Mesenchymal stem cell (in vitro differentiated cells and primary cell): ENCODE measurements at regions not wholly inside any gene's neighbourhood (a gene's known extent, or its start where the extent isn't known, plus 50 kb on each side); places are given as distances from the start of the nearest gene placed in this dataset.

ENCODE experiments used
- DNase-seq: peaks from one replicate; pipeline ENCODE4 v3.0.0-alpha.2; 2013
- H2AFZ ChIP-seq: one replicate; pipeline ENCODE4 v1.6.1; 2013; ENCODE audit warnings: low read depth, mild to moderate bottlenecking, control low read depth, inconsistent platforms, low read length, moderate library complexity
- H2AK5ac ChIP-seq: 2 replicates; pipeline ENCODE4 v1.6.1; 2013; ENCODE audit warnings: low read length, moderate library complexity, mild to moderate bottlenecking, inconsistent platforms; ENCODE audit not compliant: severe bottlenecking
- H2BK120ac ChIP-seq: one replicate; pipeline ENCODE4 v1.6.1; 2013; ENCODE audit warnings: low read depth, mild to moderate bottlenecking, inconsistent platforms, low read length, moderate library complexity
- H2BK12ac ChIP-seq, 2 experiments: one replicate each; pipeline ENCODE4 v1.6.1; 2013; ENCODE audit warnings: inconsistent platforms in 2 of 2, low read length in 2 of 2, mild to moderate bottlenecking in 2 of 2, moderate library complexity in 2 of 2, control low read depth in 1 of 2
- H2BK15ac ChIP-seq: one replicate; pipeline ENCODE4 v1.6.1; 2013; ENCODE audit warnings: mild to moderate bottlenecking, low read depth, inconsistent platforms; ENCODE audit not compliant: poor library complexity, severe bottlenecking
- H2BK5ac ChIP-seq: 2 replicates; pipeline ENCODE4 v1.6.1; 2013; ENCODE audit warnings: low read depth, mild to moderate bottlenecking, low read length, control low read depth, inconsistent platforms; ENCODE audit not compliant: poor library complexity, severe bottlenecking
- H3K14ac ChIP-seq, 2 experiments: one replicate each; pipeline ENCODE4 v1.6.1; 2013; ENCODE audit warnings: inconsistent platforms in 2 of 2, low read length in 2 of 2, control low read depth in 1 of 2, mild to moderate bottlenecking in 1 of 2, moderate library complexity in 1 of 2
- H3K18ac ChIP-seq, 2 experiments: one replicate each; pipeline ENCODE4 v1.6.1; 2013; ENCODE audit warnings: inconsistent platforms in 2 of 2, low read length in 2 of 2, control low read depth in 1 of 2, low read depth in 1 of 2, mild to moderate bottlenecking in 1 of 2
- H3K23ac ChIP-seq, 2 experiments: one replicate each; pipeline ENCODE4 v1.6.1; 2013; ENCODE audit warnings: inconsistent platforms in 2 of 2, low read length in 2 of 2, mild to moderate bottlenecking in 2 of 2, moderate library complexity in 2 of 2, control low read depth in 1 of 2
- H3K27ac ChIP-seq: 2 replicates; pipeline ENCODE4 v1.5.1; 2013; ENCODE audit warnings: mild to moderate bottlenecking, moderate library complexity, low read length, control low read depth, inconsistent platforms; ENCODE audit not compliant: poor library complexity, severe bottlenecking
- H3K27me3 ChIP-seq, 2 experiments: 2 replicates each; pipeline versions ENCODE4 v1.6.1 to v1.7.0; 2013; ENCODE audit warnings: low read length in 2 of 2, mild to moderate bottlenecking in 2 of 2, moderate library complexity in 2 of 2, control low read depth in 1 of 2, inconsistent platforms in 1 of 2; ENCODE audit not compliant: control insufficient read depth in 1 of 2, insufficient read depth in 1 of 2
- H3K36me3 ChIP-seq, 2 experiments: 2 replicates each; pipeline versions ENCODE4 v1.6.1 to v1.7.0; 2013; ENCODE audit warnings: low read length in 2 of 2, control low read depth in 1 of 2, inconsistent platforms in 1 of 2, low read depth in 1 of 2, mild to moderate bottlenecking in 1 of 2; ENCODE audit not compliant: insufficient read depth in 2 of 2, control insufficient read depth in 1 of 2
- H3K4ac ChIP-seq, 2 experiments: one replicate each; pipeline ENCODE4 v1.6.1; 2013; ENCODE audit warnings: inconsistent platforms in 2 of 2, low read length in 2 of 2, mild to moderate bottlenecking in 2 of 2, moderate library complexity in 2 of 2, control low read depth in 1 of 2, low read depth in 1 of 2
- H3K4me1 ChIP-seq: 2 replicates; pipeline ENCODE4 v1.6.1; 2013; ENCODE audit warnings: low read depth, low read length, control low read depth; ENCODE audit not compliant: control insufficient read depth, insufficient read depth
- H3K4me2 ChIP-seq: 2 replicates; pipeline ENCODE4 v1.6.1; 2013; ENCODE audit warnings: low read length, mild to moderate bottlenecking, inconsistent platforms; ENCODE audit not compliant: poor library complexity, severe bottlenecking
- H3K4me3 ChIP-seq, 2 experiments: 2 replicates each; pipeline versions ENCODE4 v1.5.1 to v1.7.0; 2013; ENCODE audit warnings: low read length in 2 of 2, mild to moderate bottlenecking in 2 of 2, control low read depth in 1 of 2, low read depth in 1 of 2; ENCODE audit not compliant: insufficient read depth in 1 of 2
- H3K79me1 ChIP-seq: replicated peaks from 2 replicates; pipeline ENCODE4 v1.6.1; 2013; ENCODE audit warnings: mild to moderate bottlenecking, control low read depth, low read length, inconsistent platforms; ENCODE audit not compliant: poor library complexity, severe bottlenecking
- H3K9ac ChIP-seq: 2 replicates; pipeline ENCODE4 v1.7.0; 2013; ENCODE audit warnings: mild to moderate bottlenecking, low read length, moderate library complexity
- H3K9me3 ChIP-seq: 2 replicates; pipeline ENCODE4 v1.7.0; 2013; ENCODE audit warnings: mild to moderate bottlenecking, low read length; ENCODE audit not compliant: control insufficient read depth
- H4K8ac ChIP-seq: one replicate; pipeline ENCODE4 v1.6.1; 2013; ENCODE audit warnings: inconsistent platforms, mild to moderate bottlenecking, low read length, moderate library complexity
- H4K91ac ChIP-seq: one replicate; pipeline ENCODE4 v1.6.1; 2013; ENCODE audit warnings: mild to moderate bottlenecking, low read length, inconsistent platforms
- WGBS: methylation state at CpG from one replicate; pipeline ENCODE4 v1.1.7; 2013; ENCODE audit warnings: mixed read lengths; 5-methylcytosine and 5-hydroxymethylcytosine counted together

GRCh38 chr13:18959229-18959628 lies 222.4 kb downstream of the TUBA3C start:
- Histone ChIP-seq H3K79me1 (no peaks in the 10 kb centered on the region), H3K27me3 (no peaks in the 10 kb centered on the region), H2BK120ac (no peak overlapping the region), H3K4me1 (no peaks in the 10 kb centered on the region), H3K4me2 (no peak overlapping the region), H3K36me3 (no peaks in the 10 kb centered on the region), H3K14ac (no peak overlapping the region), H2BK12ac (no peak overlapping the region), H4K91ac (no peak overlapping the region), H2BK5ac (no peak overlapping the region), H4K8ac (no peak overlapping the region), H2AFZ (no peak overlapping the region), H2BK15ac (no peak overlapping the region), H3K9me3 (no peaks in the 10 kb centered on the region), H3K23ac (no peak overlapping the region), H3K4ac (no peak overlapping the region), H3K27ac (no peak overlapping the region), H3K4me3 (no peak overlapping the region), H3K18ac (no peak overlapping the region), H3K9ac (no peak overlapping the region), H2AK5ac (no peak overlapping the region)
- no peak for DNase-seq
- WGBS = 54% methylated on average over 2 of the region's 2 CpGs

DNA sequence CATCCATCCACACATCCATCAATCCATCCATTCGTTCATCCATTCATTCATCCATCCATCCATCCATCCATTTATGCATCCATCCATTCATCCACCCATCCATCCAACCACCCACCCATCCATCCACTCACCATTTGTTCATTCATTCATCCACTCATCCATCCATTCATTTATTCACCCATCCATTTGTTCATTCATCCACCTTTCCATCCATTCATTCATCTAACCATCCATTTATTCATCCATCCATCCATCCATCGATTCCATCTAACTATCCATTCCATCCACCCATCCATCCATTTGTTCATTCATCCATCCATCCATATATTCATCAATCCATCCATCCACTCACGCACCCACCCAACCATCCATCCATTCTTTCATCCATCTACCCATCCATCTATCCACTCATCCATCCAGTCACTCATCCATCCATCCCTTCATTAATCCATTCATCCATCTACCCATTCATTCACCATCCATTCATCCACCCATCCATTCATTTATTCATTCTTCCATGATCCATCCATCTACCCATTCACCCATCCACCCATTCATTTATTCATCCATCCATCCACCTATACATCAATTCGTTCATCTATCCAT lies 225.0 kb downstream of the TUBA3C start:
- Histone ChIP-seq H2BK15ac (no peak overlapping the region), H3K14ac (no peak overlapping the region), H2BK12ac (no peak overlapping the region), H3K4me1 (no peaks in the 10 kb centered on the region), H3K4me3 (no peak overlapping the region), H3K27ac (no peak overlapping the region), H2BK120ac (no peak overlapping the region), H3K9me3 (no peaks in the 10 kb centered on the region), H3K4me2 (no peak overlapping the region), H4K8ac (no peak overlapping the region), H2BK5ac (no peak overlapping the region), H2AFZ (no peak overlapping the region), H4K91ac (no peak overlapping the region), H2AK5ac (no peak overlapping the region), H3K23ac (no peak overlapping the region), H3K27me3 (no peaks in the 10 kb centered on the region), H3K9ac (no peak overlapping the region), H3K79me1 (no peaks in the 10 kb centered on the region), H3K36me3 (no peaks in the 10 kb centered on the region), H3K18ac (no peak overlapping the region), H3K4ac (no peak overlapping the region)
- no peak for DNase-seq
- WGBS = 52% methylated on average over 4 of the region's 4 CpGs

DNA sequence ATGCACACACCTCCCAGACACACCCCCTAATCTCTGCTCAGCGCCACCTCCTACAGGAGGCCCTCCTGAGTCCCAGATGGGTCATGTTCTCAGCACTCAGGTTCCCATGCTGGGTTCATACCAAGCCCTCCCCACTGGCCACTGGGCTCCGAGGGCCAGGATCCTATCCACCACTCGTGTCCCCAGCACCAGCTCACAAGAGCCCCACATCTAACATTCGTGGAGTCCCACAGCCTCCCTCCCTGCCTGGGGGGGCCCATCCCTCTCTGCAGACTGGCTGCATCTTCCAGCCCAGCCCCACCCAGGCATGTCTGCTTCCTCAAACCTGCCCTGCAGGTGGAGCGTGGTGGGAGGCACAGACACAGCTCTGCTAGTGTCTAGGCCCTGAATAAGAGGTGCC lies 227.4 kb downstream of the TUBA3C start:
- Histone ChIP-seq H3K27me3 (no peaks in the 10 kb centered on the region), H3K14ac (no peak overlapping the region), H2AFZ (no peak overlapping the region), H3K4me2 (no peak overlapping the region), H3K4me1 (no peaks in the 10 kb centered on the region), H4K8ac (no peak overlapping the region), H3K9me3 (no peaks in the 10 kb centered on the region), H4K91ac (no peak overlapping the region), H3K9ac (no peak overlapping the region), H2BK120ac (no peak overlapping the region), H3K79me1 (no peaks in the 10 kb centered on the region), H2BK5ac (no peak overlapping the region), H3K36me3 (no peaks in the 10 kb centered on the region), H2BK12ac (no peak overlapping the region), H3K18ac (no peak overlapping the region), H2BK15ac (no peak overlapping the region), H3K27ac (no peak overlapping the region), H3K4me3 (no peak overlapping the region), H2AK5ac (no peak overlapping the region), H3K23ac (no peak overlapping the region), H3K4ac (no peak overlapping the region)
- no peak for DNase-seq
- 37% methylated on average over 5 of the region's 5 CpGs for WGBS

GRCh38 chr13:18953139-18953930 lies 228.3 kb downstream of the TUBA3C start:
- Histone ChIP-seq H3K4me3 (no peak overlapping the region), H3K4me2 (no peak overlapping the region), H2AFZ (no peak overlapping the region), H4K8ac (no peak overlapping the region), H2BK12ac (no peak overlapping the region), H3K18ac (no peak overlapping the region), H3K9me3 (no peaks in the 10 kb centered on the region), H3K4ac (no peak overlapping the region), H2BK15ac (no peak overlapping the region), H3K4me1 (no peaks in the 10 kb centered on the region), H2BK120ac (no peak overlapping the region), H3K23ac (no peak overlapping the region), H3K27ac (no peak overlapping the region), H3K36me3 (no peaks in the 10 kb centered on the region), H3K9ac (no peak overlapping the region), H2BK5ac (no peak overlapping the region), H4K91ac (no peak overlapping the region), H3K14ac (no peak overlapping the region), H3K79me1 (no peaks in the 10 kb centered on the region), H3K27me3 (no peaks in the 10 kb centered on the region), H2AK5ac (no peak overlapping the region)
- no peak for DNase-seq
- WGBS = 64% methylated on average over 7 of the region's 8 CpGs
